OCI-M1 (cell line): ENCODE measurements at regions not wholly inside any gene's neighbourhood (a gene's known extent, or its start where the extent isn't known, plus 50 kb on each side); places are given as distances from the start of the nearest gene placed in this dataset.
A peak's percentile ranks its signal among the peaks of the same experiment; 100 is the strongest.
"Not testable (repeated sequence)": the region's sequence is repeated elsewhere in the genome, so short reads cannot be mapped to it uniquely, and the experiment has no call there.

Experiments
- DNase-seq: peaks from one replicate; lab custom pipeline; 2025; lab: John Stamatoyannopoulos, UW

DNA sequence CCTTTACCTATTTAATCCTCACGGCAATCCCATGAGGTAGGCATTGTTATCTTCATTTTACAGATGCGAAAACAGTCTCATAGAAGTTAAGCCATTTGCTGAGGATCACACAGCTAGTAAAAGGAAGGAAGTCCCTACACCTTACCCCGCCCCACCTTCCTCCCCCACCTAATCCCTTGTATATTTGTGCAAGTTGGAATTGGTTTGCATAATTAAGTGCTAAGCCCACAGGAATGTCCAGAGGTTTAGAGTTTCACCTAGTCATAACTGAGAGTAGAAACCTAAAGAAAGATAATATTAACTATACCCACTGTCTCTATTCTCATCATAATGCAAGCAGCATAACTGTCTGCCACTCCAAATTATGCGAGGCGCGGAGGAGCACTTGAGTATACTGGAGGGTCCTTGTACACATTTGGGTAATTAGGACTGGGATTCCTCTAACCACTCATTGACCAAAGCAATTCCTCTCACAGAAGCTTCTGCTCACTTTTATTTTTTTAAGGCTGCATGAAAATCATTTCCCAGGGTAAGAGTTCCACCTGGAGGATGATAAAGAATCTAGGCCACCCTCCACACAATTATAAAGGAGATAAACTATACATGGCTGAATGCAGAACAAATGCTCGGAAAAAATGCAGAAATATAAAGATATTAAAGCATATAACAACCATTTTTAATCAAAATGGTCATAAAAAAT is 199.9 kb downstream of the FAM181B start:
- no peak for DNase-seq

DNA sequence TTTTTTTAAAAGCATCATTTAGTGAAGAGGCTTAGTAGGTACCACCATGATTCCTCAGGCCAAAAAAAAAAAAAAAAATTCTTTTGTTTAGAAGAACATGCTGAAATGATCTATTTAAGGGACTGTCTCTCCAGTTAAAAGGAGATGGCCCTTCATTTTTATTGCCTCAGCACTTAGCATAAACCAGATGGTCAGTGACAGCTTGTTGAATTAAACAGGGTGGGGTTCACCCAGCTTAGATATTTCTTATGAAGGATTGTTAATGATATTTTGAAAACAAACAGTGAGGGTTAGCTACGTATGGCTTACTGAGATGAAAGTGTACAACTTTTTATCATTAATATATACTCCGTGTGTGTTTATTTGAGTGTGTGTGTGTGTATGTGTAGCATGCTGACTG is 203.7 kb downstream of the FAM181B start:
- no peak for DNase-seq

DNA sequence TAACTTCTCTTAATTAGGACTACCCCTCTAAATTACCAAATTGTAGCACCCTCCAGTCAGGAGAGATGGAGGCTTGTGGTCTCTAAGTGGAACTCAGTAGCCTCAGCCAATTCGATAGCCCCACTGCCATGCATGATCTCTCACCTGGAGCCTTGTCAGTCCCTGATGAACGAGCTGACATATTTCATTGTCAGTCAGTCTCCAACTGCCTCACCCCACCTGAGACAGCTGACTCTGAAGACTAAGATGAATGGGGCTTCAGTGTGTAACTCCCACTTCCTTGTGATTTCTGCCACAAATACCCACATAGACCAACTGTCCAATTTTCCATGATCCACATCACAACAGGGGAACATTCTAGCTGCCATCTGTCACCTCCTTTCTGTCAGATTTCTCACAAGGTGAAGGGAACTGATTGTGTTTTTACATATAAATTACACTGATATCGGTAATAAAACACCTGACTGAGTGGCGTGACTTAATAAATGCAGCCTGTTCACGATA is 206.5 kb downstream of the FAM181B start:
- no peak for DNase-seq

DNA sequence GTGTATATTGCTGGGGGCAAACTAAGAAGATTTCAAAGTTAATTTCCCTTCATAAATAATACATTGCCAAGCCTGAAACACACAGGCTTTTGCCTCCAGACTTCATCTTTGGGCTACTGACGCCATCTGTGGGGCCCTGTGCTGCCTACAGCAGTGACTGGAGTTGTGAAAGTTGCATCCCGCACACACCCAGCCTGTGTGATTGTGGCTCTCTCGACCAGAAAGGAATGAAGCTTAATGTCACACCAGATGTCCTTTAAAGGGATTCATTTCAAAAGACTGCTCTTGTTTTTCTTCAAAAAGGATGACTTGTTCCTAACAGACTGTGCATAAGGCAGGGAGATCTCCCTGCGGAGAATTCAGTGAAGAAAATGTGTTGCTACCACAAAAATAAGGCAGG is 210.5 kb downstream of the FAM181B start:
- DNase-seq: peak; percentile 34

DNA sequence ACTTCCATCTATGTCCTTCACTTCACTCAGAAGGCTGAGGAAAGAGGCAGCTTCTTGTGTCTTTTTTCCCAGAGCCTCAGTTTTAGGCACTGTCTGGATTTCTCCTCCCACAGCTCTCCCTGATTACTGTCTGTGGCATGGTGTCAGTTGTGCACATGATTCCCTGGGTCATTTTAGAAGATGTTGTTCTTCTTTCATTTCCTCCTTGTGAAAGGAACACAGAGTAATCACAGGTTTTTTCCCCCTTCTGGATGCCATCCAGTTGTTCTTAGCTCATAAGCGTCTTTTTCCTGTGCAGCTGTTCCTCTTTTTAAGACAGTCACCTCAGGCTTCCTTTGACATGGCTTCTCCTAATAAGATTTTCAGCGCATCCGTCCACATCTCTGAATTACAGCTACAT is 212.2 kb downstream of the FAM181B start:
- no peak for DNase-seq

DNA sequence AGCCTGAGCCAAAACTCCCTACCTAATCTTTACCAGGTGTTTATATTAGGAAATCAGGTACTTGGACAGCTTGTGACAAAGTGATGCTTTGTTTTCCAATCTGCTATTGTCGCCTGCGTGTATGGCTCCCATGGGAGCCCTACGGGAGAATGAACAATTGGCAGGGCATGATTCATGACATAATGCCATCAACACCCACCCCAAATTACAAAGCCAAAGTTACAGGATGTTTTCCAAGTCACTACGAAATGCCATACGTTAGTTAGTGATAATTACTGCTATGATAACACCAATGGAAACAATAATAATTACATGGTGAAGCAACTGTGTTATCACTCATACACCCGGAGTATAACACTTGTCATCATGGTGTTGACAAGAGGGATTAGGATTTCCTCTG is 226.4 kb downstream of the FAM181B start:
- no peak for DNase-seq

DNA sequence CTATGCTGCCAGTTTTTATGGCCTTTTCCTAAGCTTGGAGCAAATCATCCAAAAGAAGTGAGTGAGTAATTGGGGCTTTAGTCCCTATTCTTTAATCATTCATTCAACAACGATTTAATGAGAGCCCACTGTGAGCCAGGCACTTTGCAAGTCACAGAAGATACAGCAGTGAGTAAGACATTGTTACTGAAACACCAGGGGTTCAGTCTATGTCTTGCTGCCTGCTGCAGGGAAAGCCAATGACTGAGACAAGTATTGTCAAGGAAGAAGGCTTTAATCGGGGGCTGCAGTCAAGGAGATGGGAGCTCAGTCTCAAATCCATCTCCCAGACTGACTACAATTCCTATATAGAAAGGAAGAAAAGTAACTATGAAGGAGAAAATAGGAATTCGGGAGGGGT is 228.3 kb downstream of the FAM181B start:
- no peak for DNase-seq

DNA sequence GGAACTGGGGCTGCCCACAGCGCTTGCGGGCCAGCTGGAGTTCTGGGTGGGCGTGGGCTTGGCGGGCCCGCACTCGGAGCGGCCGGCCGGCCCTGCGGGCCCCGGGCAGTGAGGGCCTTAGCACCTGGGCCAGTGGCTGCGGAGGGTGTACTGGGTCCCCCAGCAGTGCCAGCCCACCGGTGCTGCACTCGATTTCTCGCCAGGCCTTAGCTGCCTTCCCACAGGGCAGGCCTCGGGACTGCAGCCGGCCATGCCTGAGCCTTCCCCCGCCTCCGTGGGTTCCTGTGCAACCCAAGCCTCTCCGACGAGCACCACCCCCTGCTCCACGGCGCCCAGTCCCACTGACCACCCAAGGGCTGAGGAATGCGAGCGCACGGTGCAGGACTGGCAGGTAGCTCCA is 232.5 kb downstream of the FAM181B start:
- DNase-seq: not testable (repeated sequence)

DNA sequence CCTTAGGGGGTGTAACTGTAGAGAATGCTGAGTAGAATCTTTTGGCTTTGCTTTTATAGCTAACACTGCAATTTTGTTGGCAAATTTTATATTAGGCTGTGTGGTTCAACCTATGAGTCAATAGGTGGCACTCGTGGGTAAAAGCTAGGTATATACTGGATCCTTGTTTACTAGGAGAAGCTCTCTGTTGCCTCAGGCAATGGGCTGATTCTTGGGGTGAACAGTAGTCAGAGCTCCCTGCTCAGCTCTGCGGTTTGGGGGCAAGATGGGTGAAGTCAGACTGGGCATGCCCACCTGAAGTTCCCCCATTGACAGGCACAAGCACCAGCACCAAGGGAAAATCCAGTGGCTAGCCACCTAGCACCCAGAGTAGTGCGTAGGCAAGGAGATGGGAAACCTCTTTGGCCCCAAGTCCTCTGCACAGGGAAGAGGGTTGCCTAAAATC is 238.7 kb downstream of the FAM181B start:
- DNase-seq: peak; percentile 75

DNA sequence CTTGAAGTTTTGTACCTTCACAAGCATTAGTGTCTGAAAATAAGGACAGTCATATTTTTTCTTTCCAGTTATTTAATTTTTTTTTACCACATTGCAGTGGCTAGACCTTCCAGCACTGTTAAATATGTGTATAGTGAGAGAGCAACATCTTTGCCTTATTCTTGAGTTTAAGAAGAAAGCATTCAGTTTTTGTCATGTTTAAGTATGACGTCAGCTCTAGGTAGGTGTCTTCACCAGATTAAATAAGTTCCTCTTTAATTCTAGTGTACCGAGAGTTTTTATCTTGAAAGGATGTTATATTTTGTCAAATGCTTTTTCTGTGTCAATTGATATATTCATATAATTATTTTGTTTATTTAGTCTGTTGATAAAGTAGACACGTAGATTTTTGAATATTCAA is 258.8 kb downstream of the FAM181B start:
- peak; percentile 48 for DNase-seq

DNA sequence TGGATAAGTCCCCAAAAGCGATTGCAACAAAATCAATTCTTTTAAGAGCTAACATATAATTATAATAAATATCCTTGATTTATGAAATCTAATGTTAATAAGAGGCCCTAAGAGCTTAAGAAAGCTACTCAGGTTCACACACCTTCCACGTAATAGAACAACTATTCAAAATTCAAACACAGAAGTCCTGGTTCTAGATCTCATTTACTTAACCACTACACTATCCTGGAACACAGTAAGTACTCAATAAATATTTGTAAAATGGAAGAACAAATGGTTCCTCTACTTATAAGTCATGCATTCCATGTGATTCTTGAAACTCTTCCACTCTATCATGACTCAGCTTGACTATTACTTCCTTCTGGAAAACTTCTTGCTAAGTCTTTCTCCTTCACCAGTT is 268.2 kb downstream of the FAM181B start:
- DNase-seq: no peak

DNA sequence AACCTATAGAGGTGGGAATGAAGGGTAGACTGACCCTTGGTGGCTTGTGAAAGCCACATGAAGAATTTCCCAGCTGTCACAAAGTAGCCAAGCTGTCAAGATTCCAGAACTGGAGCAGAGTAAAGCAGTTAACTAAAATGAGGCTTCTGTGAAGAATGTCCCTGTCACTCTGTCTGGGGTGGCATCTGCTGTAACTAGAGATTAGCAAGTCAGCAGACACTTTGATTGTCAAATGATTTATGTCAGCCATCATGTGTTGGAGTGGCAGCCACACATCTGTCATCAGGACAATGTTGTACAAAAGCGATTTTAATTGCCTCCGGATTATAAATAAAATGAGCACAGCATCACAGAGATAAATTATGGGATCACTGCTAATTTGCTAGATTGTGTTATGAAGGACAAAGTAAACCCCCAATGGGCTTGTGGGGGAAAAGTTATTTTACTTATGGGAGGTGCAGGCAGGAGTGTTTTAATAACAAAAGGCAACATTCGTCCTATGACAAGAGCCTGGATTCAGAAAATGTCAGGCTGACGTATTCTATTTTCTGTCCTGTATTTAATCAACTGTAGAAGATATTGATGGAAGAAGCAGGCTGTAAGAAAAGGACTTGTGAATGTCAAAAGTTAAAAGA is 270.9 kb downstream of the FAM181B start:
- no peak for DNase-seq

DNA sequence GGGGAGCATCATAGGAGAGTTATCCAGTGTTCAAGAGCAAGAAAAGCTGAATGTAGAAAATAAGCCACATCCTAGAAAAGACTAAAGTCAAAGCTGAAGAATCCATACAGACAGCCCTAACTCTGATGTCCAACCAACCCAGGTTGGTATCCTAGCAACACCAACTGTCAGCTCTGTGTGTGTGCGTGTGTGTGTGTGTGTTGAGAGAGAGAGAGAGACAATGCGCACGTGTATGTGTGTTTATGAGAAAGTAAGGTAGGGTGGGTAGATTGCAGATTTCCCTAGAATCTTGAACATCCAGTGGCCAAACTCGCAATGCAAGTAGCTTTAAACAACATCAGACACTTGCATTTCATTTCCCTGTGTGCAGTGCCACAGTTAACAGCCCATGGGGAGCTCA is 274.9 kb downstream of the FAM181B start:
- no peak for DNase-seq

DNA sequence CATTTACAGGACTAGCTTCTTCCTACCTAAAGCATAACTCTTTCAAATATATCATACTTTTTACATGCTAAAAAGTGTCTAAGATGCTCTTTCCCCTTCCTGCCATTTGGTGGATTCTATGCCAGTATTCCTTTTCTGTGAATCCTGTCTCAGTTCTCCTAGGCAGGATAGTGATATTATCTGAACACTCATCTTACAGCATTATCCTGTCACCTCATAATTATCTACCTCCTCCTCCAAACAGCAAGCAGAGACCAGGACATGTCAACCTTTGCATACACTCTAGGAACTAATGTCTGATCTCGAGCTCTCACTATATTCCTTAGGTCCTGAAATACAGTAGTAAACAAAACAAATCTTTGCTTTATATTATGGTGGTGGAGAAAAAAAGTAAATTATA is 275.5 kb downstream of the FAM181B start:
- DNase-seq: no peak

DNA sequence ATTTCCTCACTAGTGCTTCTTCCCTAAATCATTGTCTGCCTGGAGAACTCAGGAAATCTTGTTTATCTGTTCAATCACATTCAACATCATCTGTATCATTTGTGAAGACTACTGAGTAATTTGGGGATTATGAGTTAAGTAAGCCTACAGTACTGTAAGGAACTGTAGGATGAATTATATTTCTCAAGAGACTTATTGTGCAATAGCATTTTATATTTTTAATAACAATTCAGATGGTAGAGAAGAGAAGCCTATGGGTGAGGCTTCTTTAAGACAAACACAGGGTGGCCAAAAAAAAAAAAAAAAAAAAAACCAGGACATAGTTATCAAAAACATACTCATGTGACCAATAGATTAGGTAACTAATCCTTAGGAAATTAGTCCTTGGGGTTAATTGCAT is 282.7 kb downstream of the FAM181B start:
- no peak for DNase-seq

DNA sequence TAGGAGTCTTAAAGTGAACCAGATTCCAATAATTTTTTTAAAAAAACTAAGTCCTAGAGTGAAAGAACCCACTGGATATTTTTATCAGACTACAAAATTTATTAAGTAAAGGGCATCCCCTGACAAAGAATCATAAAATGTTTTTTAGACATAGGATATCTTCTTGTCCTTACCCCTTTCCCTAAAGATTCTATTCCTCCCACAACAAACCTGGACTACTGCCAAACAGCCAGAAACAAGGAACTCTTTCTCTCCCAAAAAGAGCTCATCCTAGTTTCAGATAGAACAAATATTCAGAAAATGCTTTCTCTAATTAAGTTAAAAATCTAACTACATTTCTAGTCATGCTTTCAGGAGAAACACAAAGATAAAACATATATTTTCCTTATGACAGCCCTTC is 327.1 kb downstream of the FAM181B start:
- DNase-seq: no peak

DNA sequence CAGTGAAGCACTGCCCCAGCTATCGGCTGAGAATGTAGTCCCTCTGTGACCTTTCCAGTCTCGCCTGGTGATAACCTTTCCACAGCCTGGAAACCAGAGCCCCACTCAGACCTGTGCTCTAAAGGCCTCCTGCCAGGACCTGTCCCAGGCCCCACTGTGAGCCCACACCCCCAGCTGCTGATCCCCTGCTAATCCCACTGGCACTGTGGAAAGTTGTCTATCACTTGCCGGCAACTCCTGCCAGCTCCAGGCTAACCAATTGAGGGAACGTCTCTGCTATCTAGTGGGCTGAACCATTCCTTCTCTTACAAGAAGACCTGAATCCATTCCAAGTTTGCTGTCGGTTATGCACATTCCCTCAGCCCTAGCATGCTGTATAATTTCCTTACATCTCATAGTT is 328.2 kb downstream of the FAM181B start:
- no peak for DNase-seq

DNA sequence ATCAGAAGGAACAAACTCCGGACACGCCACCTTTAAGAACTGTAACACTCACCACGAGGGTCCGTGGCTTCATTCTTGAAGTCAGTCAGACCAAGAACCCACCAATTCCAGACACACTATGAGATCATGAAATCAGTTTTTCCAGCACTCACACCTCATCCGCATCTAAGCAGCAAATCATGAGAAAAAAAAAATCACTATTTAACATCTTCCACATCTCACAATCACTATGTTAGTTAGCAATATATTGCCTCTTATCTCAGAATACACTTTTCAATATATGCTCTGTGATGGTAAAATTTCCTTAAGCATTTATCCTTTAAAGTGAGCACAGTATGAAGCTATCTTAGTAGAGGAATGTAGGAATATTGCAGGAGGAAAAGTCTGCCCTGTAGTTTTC is 328.7 kb downstream of the FAM181B start:
- no peak for DNase-seq

DNA sequence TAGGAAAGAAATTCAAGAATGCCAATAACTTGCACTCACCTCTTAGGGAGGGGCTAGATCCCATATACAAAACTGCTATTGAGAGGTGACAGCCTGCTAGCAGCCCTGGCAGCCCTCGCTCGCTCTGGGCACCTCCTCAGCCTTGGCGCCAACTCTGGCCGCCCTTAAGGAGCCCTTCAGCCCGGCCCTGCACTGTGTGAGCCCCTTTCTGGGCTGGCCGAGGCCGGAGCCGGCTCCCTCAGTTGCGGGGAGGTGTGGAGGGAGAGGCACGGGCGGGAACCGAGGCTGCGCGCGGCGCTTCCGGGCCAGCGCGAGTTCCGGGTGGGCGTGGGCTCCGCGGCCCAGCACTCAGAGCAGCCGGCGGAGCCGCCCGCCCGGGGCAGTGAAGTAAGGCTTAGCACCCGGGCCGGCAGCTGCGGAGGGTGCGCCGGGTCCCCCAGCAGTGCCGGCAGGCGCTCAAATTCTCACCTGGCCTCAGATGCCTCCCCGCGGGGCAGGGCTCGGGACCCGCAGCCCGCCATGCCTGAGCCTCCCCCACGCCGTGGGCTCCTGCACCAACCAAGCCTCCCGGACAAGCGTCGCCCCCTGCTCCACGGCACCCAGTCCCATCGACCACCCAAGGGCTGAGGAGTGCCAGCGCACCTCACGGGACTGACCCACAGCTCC is 329.9 kb downstream of the FAM181B start:
- no peak for DNase-seq

DNA sequence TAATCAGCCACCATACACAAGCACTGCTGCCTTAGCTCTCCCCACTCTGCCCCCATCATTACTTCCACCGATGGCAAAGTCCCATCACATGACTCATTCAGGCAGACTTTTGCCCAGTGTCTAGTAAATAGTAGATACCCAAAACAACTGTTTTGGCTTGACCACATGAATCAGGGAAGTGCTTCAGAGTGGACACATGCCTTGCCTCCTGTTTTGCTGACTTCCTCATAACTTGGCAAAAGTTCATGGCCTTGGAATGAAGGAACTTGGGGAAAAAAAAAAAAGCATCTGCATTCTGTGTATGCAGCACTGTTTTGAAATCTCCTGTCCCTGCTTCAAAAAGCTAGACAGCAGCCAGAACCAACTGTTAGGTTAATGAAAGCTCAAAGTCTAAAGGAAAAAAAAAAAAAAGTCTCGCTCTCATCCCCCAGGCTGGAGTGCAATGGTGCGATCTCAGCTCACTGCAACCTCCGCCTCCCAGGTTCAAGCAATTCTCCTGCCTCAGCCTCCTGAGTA is 335.3 kb downstream of the FAM181B start:
- peak; percentile 55 for DNase-seq

DNA sequence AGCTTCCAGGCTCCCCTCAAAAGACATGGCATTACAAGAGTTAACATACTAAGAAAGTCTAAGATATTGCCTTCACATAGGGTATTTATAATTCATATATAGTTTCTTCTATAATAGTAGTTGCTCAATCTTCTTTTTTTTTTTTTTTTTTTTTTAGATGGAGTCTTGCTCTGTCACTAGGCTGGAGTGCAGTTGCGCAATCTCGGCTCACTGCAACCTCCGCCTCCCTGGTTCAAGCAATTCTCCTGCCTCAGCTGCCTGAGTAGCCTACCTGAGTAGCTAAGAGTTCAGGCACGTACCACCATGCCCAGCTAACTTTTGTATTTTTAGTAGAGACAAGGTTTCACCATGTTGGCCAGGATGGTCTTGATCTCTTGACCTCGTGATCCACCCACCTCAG is 337.0 kb downstream of the FAM181B start:
- peak; percentile 28 for DNase-seq

DNA sequence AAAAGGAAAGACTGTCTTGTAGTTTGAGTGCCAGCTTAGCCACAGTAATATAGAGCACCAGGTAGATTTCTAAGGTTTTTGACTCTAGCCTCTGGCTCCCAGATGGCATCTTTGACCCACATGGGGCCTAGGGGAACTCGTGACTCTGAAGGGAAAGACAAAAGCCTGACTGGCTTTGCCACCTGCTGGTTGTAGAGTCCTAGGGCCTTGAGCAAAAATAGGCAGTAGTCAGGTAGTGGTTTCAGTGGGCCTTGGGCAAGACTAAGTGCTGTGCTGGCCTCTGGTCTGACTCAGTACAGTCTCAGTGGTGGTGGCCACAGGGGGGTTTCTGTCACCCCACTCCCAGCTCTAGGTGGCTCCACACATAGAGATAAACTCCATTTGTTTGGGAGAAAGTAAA is 349.4 kb downstream of the FAM181B start:
- no peak for DNase-seq
